ENCODE measurements at regions not wholly inside any gene's neighbourhood (a gene's known extent, or its start where the extent isn't known, plus 50 kb on each side); places are given as distances from the start of the nearest gene placed in this dataset.

GRCh38 chr9:119101048-119101447 is 268.2 kb downstream of the BRINP1 start:
- H3K4me2 ChIP-seq (ENCODE audit: low read depth, low read length, poor library complexity, severe bottlenecking): no peak overlapping the region
- H3K4me3 ChIP-seq (ENCODE audit: low read length, poor library complexity, severe bottlenecking): no peak overlapping the region
- no peak for TF ChIP-seq EZH2phosphoT487 (IDR thresholded peaks at IDR 0.05; ENCODE audit: borderline replicate concordance)
- TF ChIP-seq CTCF (conservative IDR thresholded peaks at IDR 0.05; ENCODE audit: low read length): no peak
- H3K79me2 ChIP-seq (ENCODE audit: insufficient read depth, low read length): no peaks in the 10 kb centered on the region
- H2AFZ ChIP-seq (ENCODE audit: low read length): no peak overlapping the region
- no peaks in the 10 kb centered on the region for H3K27me3 ChIP-seq (ENCODE audit: insufficient read depth, low read length, poor library complexity, severe bottlenecking)
- H3K4me1 ChIP-seq (ENCODE audit: insufficient read depth, low read length, poor library complexity, severe bottlenecking): no peaks in the 10 kb centered on the region
- H3K9ac ChIP-seq (ENCODE audit: low read depth, low read length, poor library complexity, severe bottlenecking): no peak overlapping the region
- no peaks in the 10 kb centered on the region for H4K20me1 ChIP-seq (ENCODE audit: insufficient read depth, low read length, poor library complexity, severe bottlenecking)
- no peaks in the 10 kb centered on the region for H3K9me3 ChIP-seq (ENCODE audit: insufficient read depth, low read depth, low read length)
- H3K36me3 ChIP-seq (ENCODE audit: insufficient read depth, low read length): no peaks in the 10 kb centered on the region
- no peaks in the 10 kb centered on the region for H3K9me2 ChIP-seq (replicated peaks; ENCODE audit: low read depth, low read length)
- H3F3A ChIP-seq (ENCODE audit: low read depth): no peaks in the 10 kb centered on the region

- Histone ChIP-seq H4K20me1 (ENCODE audit: insufficient read depth, low read length, poor library complexity, severe bottlenecking) (no peaks in the 10 kb centered on the region), H3K9me2 (replicated peaks; ENCODE audit: low read depth, low read length) (no peaks in the 10 kb centered on the region), H3K9ac (ENCODE audit: low read depth, low read length, poor library complexity, severe bottlenecking) (no peak overlapping the region), H3K79me2 (ENCODE audit: insufficient read depth, low read length) (no peaks in the 10 kb centered on the region), H3K9me3 (ENCODE audit: insufficient read depth, low read depth, low read length) (no peaks in the 10 kb centered on the region), H3K36me3 (ENCODE audit: insufficient read depth, low read length) (no peaks in the 10 kb centered on the region), H3K4me3 (ENCODE audit: low read length, poor library complexity, severe bottlenecking) (no peak overlapping the region), H3K4me2 (ENCODE audit: low read depth, low read length, poor library complexity, severe bottlenecking) (no peak overlapping the region), H3F3A (ENCODE audit: low read depth) (no peaks in the 10 kb centered on the region), H3K4me1 (ENCODE audit: insufficient read depth, low read length, poor library complexity, severe bottlenecking) (no peaks in the 10 kb centered on the region), H3K27me3 (ENCODE audit: insufficient read depth, low read length, poor library complexity, severe bottlenecking) (no peaks in the 10 kb centered on the region), H2AFZ (ENCODE audit: low read length) (no peak overlapping the region)
- TF ChIP-seq CTCF (conservative IDR thresholded peaks at IDR 0.05; ENCODE audit: low read length) (no peak), EZH2phosphoT487 (IDR thresholded peaks at IDR 0.05; ENCODE audit: borderline replicate concordance) (no peak)
Observed at GRCh38 chr9:119114681-119115080, 254.6 kb downstream of the BRINP1 start.
